ENCODE measurements at regions not wholly inside any gene's neighbourhood (a gene's known extent, or its start where the extent isn't known, plus 50 kb on each side); places are given as distances from the start of the nearest gene placed in this dataset.
A peak's percentile ranks its signal among the peaks of the same experiment; 100 is the strongest.
"Not testable (repeated sequence)": the region's sequence is repeated elsewhere in the genome, so short reads cannot be mapped to it uniquely, and the experiment has no call there.

DNA sequence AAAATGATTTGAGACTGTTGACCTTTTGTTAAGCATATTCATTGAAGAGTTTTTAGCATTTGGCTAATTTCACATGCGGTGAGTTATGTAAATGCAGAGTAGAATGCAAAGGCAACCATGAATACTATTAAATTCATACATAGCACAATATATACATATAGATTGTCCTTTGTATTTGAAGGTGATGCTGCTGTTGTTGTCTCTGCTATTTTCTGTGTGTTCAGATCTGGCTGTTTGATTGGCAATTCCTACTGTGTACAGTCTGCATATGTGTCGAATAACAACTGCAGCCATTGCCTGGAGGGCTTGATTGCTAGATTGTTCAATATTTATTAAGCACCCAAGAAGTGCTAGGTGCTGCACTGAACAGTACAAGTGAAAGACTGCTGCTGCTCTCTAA, 187.4 kb downstream of the FOXG1 start:
- H3K4me3 ChIP-seq (ENCODE audit: low read depth, low read length) = no peak overlapping the region
- no peak for DNase-seq (ENCODE audit: low read depth)
- TF ChIP-seq, protein P1, sequence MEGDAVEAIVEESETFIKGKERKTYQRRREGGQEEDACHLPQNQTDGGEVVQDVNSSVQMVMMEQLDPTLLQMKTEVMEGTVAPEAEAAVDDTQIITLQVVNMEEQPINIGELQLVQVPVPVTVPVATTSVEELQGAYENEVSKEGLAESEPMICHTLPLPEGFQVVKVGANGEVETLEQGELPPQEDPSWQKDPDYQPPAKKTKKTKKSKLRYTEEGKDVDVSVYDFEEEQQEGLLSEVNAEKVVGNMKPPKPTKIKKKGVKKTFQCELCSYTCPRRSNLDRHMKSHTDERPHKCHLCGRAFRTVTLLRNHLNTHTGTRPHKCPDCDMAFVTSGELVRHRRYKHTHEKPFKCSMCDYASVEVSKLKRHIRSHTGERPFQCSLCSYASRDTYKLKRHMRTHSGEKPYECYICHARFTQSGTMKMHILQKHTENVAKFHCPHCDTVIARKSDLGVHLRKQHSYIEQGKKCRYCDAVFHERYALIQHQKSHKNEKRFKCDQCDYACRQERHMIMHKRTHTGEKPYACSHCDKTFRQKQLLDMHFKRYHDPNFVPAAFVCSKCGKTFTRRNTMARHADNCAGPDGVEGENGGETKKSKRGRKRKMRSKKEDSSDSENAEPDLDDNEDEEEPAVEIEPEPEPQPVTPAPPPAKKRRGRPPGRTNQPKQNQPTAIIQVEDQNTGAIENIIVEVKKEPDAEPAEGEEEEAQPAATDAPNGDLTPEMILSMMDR (conservative IDR thresholded peaks at IDR 0.05; ENCODE audit: low read depth, low read length) = no peak

DNA sequence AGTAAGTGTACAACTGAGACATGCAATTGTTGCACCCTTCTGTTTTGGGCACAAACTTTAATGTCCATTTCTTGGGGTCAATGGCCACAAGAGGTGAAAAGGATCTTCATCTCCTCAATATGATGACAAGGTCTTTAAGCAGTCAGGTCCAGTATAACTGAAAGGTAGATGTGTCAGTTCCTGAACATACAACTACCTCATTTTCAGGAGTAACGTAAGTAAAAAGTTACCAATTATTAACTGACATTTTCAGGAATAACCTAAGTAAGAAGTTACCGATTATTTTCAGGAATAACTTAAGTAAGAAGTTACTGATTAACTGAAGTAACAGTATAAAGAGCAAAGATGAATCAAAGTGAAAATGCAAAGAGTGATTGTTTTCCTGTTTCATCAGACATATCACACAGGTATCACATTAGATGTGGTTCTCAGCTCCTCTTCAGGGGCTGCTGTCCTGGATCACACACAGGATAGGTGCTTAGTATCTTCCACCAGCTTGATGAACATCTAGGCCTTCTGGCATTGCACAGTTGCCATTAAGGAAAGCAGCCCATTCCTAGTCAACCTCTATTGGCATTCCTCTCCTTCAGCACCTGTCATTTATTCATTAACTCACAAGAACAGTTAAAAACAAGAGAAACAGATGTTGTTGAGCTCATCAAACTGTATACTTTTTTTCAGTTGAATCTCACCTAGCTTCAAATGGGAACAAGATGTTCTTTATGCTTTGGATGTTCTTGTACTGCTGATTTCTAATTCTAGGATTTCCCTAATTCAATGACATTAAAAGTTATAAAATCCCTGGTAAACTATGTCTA, 200.0 kb downstream of the FOXG1 start:
- TF ChIP-seq, protein P1 (conservative IDR thresholded peaks at IDR 0.05; ENCODE audit: low read depth, low read length) = no peak
- peak; percentile 16 for DNase-seq (ENCODE audit: low read depth)
- no peak overlapping the region for H3K4me3 ChIP-seq (ENCODE audit: low read depth, low read length)

DNA sequence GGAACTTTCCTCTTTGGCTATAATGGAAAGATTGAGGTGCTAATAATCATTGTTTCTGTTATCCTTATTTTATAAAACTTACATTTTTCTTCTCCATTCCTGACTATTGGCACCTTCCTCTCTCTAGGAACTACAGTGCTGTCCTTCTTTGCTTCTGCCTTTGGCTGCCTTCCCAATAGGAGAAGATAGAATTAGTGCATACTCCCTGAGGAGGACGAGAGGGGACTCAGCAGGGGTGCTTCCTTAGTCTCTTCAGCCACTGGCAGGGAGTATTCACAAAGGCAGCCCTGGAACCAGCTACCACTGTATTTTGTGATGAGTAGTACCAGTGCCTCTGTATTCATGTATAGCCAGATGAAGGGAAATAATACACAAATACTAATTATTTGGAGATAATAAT, 208.5 kb downstream of the FOXG1 start:
- DNase-seq (ENCODE audit: low read depth) = no peak
- TF ChIP-seq, protein P1 (conservative IDR thresholded peaks at IDR 0.05; ENCODE audit: low read depth, low read length) = no peak
- H3K4me3 ChIP-seq (ENCODE audit: low read depth, low read length) = no peak overlapping the region

DNA sequence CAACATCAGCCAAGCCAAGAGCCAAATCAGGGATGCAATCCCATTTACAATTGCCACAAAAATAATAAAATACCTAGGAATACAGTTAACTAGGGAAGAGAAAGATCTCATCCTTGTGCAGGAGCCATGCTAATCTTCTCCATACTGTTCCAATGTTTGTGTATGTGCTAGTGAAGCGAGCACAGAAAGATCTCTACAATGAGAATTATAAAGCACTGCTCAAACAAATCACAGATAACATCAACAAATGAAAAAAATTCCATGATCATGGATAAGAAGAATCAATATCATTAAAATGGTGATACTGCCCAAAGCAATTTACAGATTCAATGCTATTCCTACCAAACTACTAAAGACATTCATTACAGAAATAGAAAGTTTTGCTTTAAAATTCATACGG, 215.6 kb downstream of the FOXG1 start:
- DNase-seq (ENCODE audit: low read depth) = no peak
- H3K4me3 ChIP-seq (ENCODE audit: low read depth, low read length) = no peak overlapping the region
- TF ChIP-seq, protein P1 (conservative IDR thresholded peaks at IDR 0.05; ENCODE audit: low read depth, low read length) = no peak

DNA sequence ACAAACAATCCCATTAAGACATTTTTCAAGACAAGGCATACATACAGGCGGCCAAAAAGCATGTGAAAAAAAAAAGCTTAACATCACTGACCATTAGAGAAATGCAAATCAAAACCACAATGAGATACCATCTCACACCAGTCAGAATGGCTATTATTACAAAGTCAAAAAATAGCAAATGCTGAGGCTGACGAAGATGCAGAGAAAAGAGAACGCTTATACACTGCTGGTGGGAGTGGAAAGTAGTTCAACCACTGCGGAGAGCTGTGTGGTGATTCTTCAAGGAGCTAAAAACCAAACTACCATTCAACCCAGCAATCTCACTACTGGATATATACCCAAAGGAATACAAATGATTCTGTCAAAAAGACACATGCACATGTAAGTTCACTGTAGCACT, 216.7 kb downstream of the FOXG1 start:
- H3K4me3 ChIP-seq (ENCODE audit: low read depth, low read length) = no peak overlapping the region
- no peak for DNase-seq (ENCODE audit: low read depth)
- TF ChIP-seq, protein P1 (conservative IDR thresholded peaks at IDR 0.05; ENCODE audit: low read depth, low read length) = no peak

DNA sequence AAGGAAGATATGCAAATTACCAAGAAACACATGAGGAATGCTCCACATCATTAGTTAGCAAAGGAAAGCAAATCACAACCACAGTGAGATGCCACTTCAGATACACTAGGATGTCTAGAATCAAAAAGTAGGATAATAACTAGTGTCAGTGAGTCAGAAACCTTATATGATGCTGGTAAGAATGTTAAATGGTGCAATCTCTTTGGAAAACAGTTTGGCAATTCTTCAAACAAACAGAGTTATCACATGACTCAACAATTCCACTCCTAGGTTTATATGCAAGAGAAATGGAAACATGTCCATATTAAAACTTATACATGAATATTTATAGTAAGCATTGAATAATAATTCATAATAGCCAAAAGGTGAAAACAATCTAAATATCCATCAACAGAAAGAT, 220.9 kb downstream of the FOXG1 start:
- TF ChIP-seq, protein P1 (conservative IDR thresholded peaks at IDR 0.05; ENCODE audit: low read depth, low read length) = no peak
- no peak for DNase-seq (ENCODE audit: low read depth)
- H3K4me3 ChIP-seq (ENCODE audit: low read depth, low read length) = no peak overlapping the region

DNA sequence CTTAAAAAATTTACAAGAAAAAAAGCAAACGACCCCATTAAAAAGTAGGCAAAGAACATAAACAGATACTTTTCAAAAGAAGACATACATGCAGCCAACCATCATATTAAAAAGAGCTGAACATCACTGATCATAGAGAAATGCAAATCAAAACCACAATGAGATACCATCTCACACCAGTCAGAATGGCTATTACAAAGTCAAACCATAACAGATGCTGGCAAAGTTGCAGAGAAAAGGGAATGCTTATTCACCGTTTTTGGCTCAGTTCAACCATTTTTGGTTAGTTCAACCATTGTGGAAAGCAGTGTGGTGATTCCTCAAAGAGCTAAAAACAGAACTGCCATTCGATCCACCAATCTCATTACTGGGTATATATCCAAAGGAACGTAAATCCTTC, 230.6 kb downstream of the FOXG1 start:
- DNase-seq (ENCODE audit: low read depth); H3K4me3 ChIP-seq (ENCODE audit: low read depth, low read length): not testable (repeated sequence)
